ACC112 (cell line): ENCODE measurements at regions not wholly inside any gene's neighbourhood (a gene's known extent, or its start where the extent isn't known, plus 50 kb on each side); places are given as distances from the start of the nearest gene placed in this dataset.
"Not testable (repeated sequence)": the region's sequence is repeated elsewhere in the genome, so short reads cannot be mapped to it uniquely, and the experiment has no call there.

ENCODE experiments used
- H2AFZ ChIP-seq: fragments of 200-600 bp; sonication (generic); one replicate; pipeline ENCODE4 v1.6.0; 2017; ENCODE audit warnings: antibody characterized with exemption, low read length; ENCODE audit not compliant: unreplicated experiment
- H3K27ac ChIP-seq: fragments of 200-600 bp; sonication (generic); 2 replicates; pipeline ENCODE4 v1.5.1; 2014; ENCODE audit warnings: low read depth, mild to moderate bottlenecking, antibody characterized with exemption, low read length, moderate library complexity
- H3K27me3 ChIP-seq: fragments of 200-600 bp; sonication (generic); 2 replicates; pipeline ENCODE4 v1.6.1; 2014; ENCODE audit warnings: mild to moderate bottlenecking, antibody characterized with exemption, low read length, moderate library complexity, mixed read lengths; ENCODE audit not compliant: insufficient read depth
- H3K36me3 ChIP-seq: fragments of 200-600 bp; sonication (generic); 2 replicates; pipeline ENCODE4 v1.6.1; 2016; ENCODE audit warnings: mild to moderate bottlenecking, antibody characterized with exemption, low read length, moderate library complexity, mixed read lengths; ENCODE audit not compliant: insufficient read depth
- H3K4me1 ChIP-seq: fragments of 200-600 bp; sonication (generic); one replicate; pipeline ENCODE4 v1.6.1; 2016; ENCODE audit warnings: low read length, mixed read lengths; ENCODE audit not compliant: insufficient read depth, unreplicated experiment, control insufficient read depth
- H3K4me3 ChIP-seq: fragments of 200-600 bp; sonication (generic); 2 replicates; pipeline ENCODE4 v1.5.1; 2014; ENCODE audit warnings: mild to moderate bottlenecking, low read depth, low read length
- H3K79me2 ChIP-seq: fragments of 200-600 bp; sonication (generic); one replicate; pipeline ENCODE4 v1.6.0; 2016; ENCODE audit warnings: low read length; ENCODE audit not compliant: control insufficient read depth, unreplicated experiment, insufficient read depth

GRCh38 chr12:114616081-114616480 is 67.9 kb downstream of the TBX3 start:
- Histone ChIP-seq H3K79me2 (no peaks in the 10 kb centered on the region), H2AFZ (no peak overlapping the region), H3K4me1 (no peaks in the 10 kb centered on the region), H3K4me3 (no peak overlapping the region), H3K27ac (no peak overlapping the region), H3K36me3 (no peaks in the 10 kb centered on the region), H3K27me3 (peaks cover 17% of the 10 kb centered on the region; the same call in 1 of the 2 replicates)

GRCh38 chr12:114614040-114614439 is 69.9 kb downstream of the TBX3 start:
- H3K79me2 ChIP-seq = no peaks in the 10 kb centered on the region
- peaks cover 14% of the 10 kb centered on the region for H3K27me3 ChIP-seq
- H3K4me3 ChIP-seq = no peak overlapping the region
- no peaks in the 10 kb centered on the region for H3K36me3 ChIP-seq
- no peaks in the 10 kb centered on the region for H3K4me1 ChIP-seq
- H3K27ac ChIP-seq = no peak overlapping the region
- no peak overlapping the region for H2AFZ ChIP-seq

GRCh38 chr12:114612062-114612461 is 71.9 kb downstream of the TBX3 start:
- Histone ChIP-seq H3K4me1 (no peaks in the 10 kb centered on the region), H3K27ac (no peak overlapping the region), H3K27me3 (peaks cover 19% of the 10 kb centered on the region), H2AFZ (no peak overlapping the region), H3K79me2 (no peaks in the 10 kb centered on the region), H3K4me3 (no peak overlapping the region), H3K36me3 (no peaks in the 10 kb centered on the region)

GRCh38 chr12:114611145-114612018 is 72.6 kb downstream of the TBX3 start:
- H3K36me3 ChIP-seq = no peaks in the 10 kb centered on the region
- peaks cover 19% of the 10 kb centered on the region for H3K27me3 ChIP-seq
- H3K27ac ChIP-seq = no peak overlapping the region
- no peak overlapping the region for H2AFZ ChIP-seq
- no peak overlapping the region for H3K4me3 ChIP-seq
- H3K4me1 ChIP-seq = no peaks in the 10 kb centered on the region
- no peaks in the 10 kb centered on the region for H3K79me2 ChIP-seq

GRCh38 chr12:114608509-114608908 is 75.5 kb downstream of the TBX3 start:
- H3K79me2 ChIP-seq = no peaks in the 10 kb centered on the region
- no peaks in the 10 kb centered on the region for H3K4me1 ChIP-seq
- H3K27ac ChIP-seq = no peak overlapping the region
- peaks cover 22% of the 10 kb centered on the region for H3K27me3 ChIP-seq
- no peak overlapping the region for H2AFZ ChIP-seq
- H3K4me3 ChIP-seq = no peak overlapping the region
- no peaks in the 10 kb centered on the region for H3K36me3 ChIP-seq

- Histone ChIP-seq H3K79me2 (no peaks in the 10 kb centered on the region), H3K4me1 (no peaks in the 10 kb centered on the region), H3K27me3 (peaks cover 24% of the 10 kb centered on the region), H2AFZ (no peak overlapping the region), H3K36me3 (no peaks in the 10 kb centered on the region), H3K4me3 (no peak overlapping the region), H3K27ac (no peak overlapping the region)
These were observed 78.1 kb downstream of the TBX3 start for GRCh38 chr12:114605918-114606317.

GRCh38 chr12:114604606-114605005 is 79.4 kb downstream of the TBX3 start:
- Histone ChIP-seq H3K4me1 (no peaks in the 10 kb centered on the region), H3K4me3 (no peak overlapping the region), H3K36me3 (no peaks in the 10 kb centered on the region), H3K27ac (no peak overlapping the region), H3K27me3 (peaks cover 24% of the 10 kb centered on the region), H2AFZ (no peak overlapping the region), H3K79me2 (no peaks in the 10 kb centered on the region)

GRCh38 chr12:114600584-114600983 is 83.4 kb downstream of the TBX3 start:
- not testable (repeated sequence) for H3K27ac ChIP-seq

GRCh38 chr12:114598111-114598510 is 85.9 kb downstream of the TBX3 start:
- peaks cover 7% of the 10 kb centered on the region; the same call in 1 of the 2 replicates for H3K27me3 ChIP-seq
- H2AFZ ChIP-seq = no peak overlapping the region
- H3K27ac ChIP-seq = no peak overlapping the region
- H3K4me1 ChIP-seq = no peaks in the 10 kb centered on the region
- H3K4me3 ChIP-seq = no peak overlapping the region
- no peaks in the 10 kb centered on the region for H3K79me2 ChIP-seq
- H3K36me3 ChIP-seq = no peaks in the 10 kb centered on the region

More at GRCh38 chr12:114600584-114600983, 83.4 kb downstream of the TBX3 start:
- H3K4me1 ChIP-seq, H2AFZ ChIP-seq, H3K79me2 ChIP-seq, H3K36me3 ChIP-seq, H3K4me3 ChIP-seq: not testable (repeated sequence)
- peaks cover 18% of the 10 kb centered on the region for H3K27me3 ChIP-seq

- H3K27me3 ChIP-seq = no peaks in the 10 kb centered on the region
- no peaks in the 10 kb centered on the region for H3K36me3 ChIP-seq
- no peaks in the 10 kb centered on the region for H3K79me2 ChIP-seq
- no peaks in the 10 kb centered on the region for H3K4me1 ChIP-seq
- no peak overlapping the region for H2AFZ ChIP-seq
- no peak overlapping the region for H3K4me3 ChIP-seq
- no peak overlapping the region for H3K27ac ChIP-seq
These were observed 91.0 kb downstream of the TBX3 start for GRCh38 chr12:114592946-114593345.

GRCh38 chr12:114588061-114588460 is 95.9 kb downstream of the TBX3 start:
- Histone ChIP-seq H3K36me3 (no peaks in the 10 kb centered on the region), H3K4me1 (no peaks in the 10 kb centered on the region), H3K27me3 (no peaks in the 10 kb centered on the region), H3K79me2 (no peaks in the 10 kb centered on the region), H2AFZ (no peak overlapping the region), H3K27ac (no peak overlapping the region), H3K4me3 (no peak overlapping the region)
